Ascending aorta (tissue), 2 donors: ENCODE measurements at regions not wholly inside any gene's neighbourhood (a gene's known extent, or its start where the extent isn't known, plus 50 kb on each side); places are given as distances from the start of the nearest gene placed in this dataset.

ENCODE experiments used
- DNase-seq, 2 donors: peaks; one replicate each; pipeline ENCODE4 v3.0.0-alpha.2; 2019; ENCODE audit warnings: low spot score in 2 of 2
- H3K27ac ChIP-seq, 2 donors: fragments of 200-600 bp; sonication (generic); one replicate each; pipeline ENCODE4 v1.5.1; 2016 to 2017; ENCODE audit warnings: mild to moderate bottlenecking in 1 of 2
- H3K27me3 ChIP-seq: fragments of 200-600 bp; sonication (generic); one replicate; pipeline ENCODE4 v1.5.1; 2017
- H3K36me3 ChIP-seq, 2 donors: fragments of 200-600 bp; sonication (generic); one replicate each; pipeline ENCODE4 v1.5.1; 2016
- H3K4me1 ChIP-seq, 2 donors: fragments of 200-600 bp; sonication (generic); one replicate each; pipeline ENCODE4 v1.5.1; 2016 to 2017; ENCODE audit warnings: mild to moderate bottlenecking in 1 of 2
- H3K4me3 ChIP-seq, 2 donors: fragments of 200-600 bp; sonication (generic); one replicate each; pipeline ENCODE4 v1.5.1; 2016 to 2017; ENCODE audit warnings: mild to moderate bottlenecking in 1 of 2
- H3K9me3 ChIP-seq, 2 donors: fragments of 200-600 bp; sonication (generic); one replicate each; pipeline ENCODE4 v1.5.1; 2016
- intact Hi-C: fragments of 100-400 bp; cut with DNase I; formaldehyde crosslinking; loops from one replicate; pipeline ENCODE4 v1.15.1; 2023
- TF ChIP-seq, protein P1 (sequence below), 3 experiments: fragments of 200-600 bp in 2 of 3; fragments of 450-650 bp in 1 of 3; sonication (generic) in 2 of 3; IDR thresholded peaks; one replicate each; pipeline ENCODE4 v1.5.1; 2016 to 2019; ENCODE audit warnings: antibody characterized with exemption in 3 of 3, mild to moderate bottlenecking in 1 of 3, moderate library complexity in 1 of 3

DNA sequence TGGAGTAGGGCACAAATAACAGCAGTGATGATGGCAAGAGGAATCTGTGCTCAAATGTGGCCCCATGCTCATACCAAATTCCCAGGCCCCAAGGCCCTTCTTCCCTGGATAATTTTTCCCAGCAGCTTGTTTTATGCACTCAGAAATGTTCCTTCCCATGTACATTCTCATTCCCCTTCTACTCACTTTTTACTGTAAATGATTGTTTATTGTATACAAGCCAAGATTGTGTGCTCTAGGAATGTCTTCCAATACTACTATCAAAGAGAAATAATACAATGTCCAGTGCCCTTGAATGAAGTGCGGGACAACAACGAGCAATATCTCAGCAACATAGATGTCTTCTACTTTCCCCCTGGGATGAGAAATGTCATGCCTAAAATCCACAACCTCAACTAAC, 201.6 kb downstream of the ICOS start:
- no peak for DNase-seq
- Histone ChIP-seq H3K27me3 (no peaks in the 10 kb centered on the region), H3K36me3 (no peaks in the 10 kb centered on the region), H3K9me3 (no peaks in the 10 kb centered on the region), H3K4me1 (no peaks in the 10 kb centered on the region), H3K4me3 (no peak overlapping the region), H3K27ac (no peak overlapping the region)
- TF ChIP-seq, protein P1, sequence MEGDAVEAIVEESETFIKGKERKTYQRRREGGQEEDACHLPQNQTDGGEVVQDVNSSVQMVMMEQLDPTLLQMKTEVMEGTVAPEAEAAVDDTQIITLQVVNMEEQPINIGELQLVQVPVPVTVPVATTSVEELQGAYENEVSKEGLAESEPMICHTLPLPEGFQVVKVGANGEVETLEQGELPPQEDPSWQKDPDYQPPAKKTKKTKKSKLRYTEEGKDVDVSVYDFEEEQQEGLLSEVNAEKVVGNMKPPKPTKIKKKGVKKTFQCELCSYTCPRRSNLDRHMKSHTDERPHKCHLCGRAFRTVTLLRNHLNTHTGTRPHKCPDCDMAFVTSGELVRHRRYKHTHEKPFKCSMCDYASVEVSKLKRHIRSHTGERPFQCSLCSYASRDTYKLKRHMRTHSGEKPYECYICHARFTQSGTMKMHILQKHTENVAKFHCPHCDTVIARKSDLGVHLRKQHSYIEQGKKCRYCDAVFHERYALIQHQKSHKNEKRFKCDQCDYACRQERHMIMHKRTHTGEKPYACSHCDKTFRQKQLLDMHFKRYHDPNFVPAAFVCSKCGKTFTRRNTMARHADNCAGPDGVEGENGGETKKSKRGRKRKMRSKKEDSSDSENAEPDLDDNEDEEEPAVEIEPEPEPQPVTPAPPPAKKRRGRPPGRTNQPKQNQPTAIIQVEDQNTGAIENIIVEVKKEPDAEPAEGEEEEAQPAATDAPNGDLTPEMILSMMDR (IDR thresholded peaks at IDR 0.05), result no peak
- intact Hi-C loops, result no loop called here

DNA sequence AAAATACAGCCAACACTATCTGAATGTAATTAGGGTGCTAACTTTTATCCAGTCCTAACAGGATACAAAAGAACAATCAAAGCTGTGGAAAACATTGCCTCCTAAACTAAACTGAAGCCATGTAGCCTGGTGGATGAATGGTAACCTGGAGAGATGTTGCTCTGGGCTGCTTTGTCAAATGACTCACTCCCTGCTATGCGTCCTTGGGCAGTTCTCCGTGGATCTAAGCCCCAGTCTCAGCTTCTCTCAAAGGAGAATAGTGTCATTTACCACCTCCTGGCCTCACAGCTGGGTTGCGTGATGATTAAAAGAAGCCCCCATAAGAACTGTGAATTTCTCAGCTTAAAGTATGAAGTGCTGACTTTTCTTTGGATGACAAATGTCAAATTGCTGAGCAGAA, 203.7 kb downstream of the ICOS start:
- no peak for DNase-seq
- no peaks in the 10 kb centered on the region for H3K36me3 ChIP-seq
- no peaks in the 10 kb centered on the region for H3K9me3 ChIP-seq
- no peak overlapping the region for H3K27ac ChIP-seq
- no peaks in the 10 kb centered on the region for H3K4me1 ChIP-seq
- TF ChIP-seq, protein P1 (IDR thresholded peaks at IDR 0.05), result no peak
- H3K4me3 ChIP-seq, result no peak overlapping the region
- intact Hi-C loops, result loop anchor here (5.0 to 10.0 kb wide), 3 partner anchors 125 to 1805 kb away; no protein-coding TSS in a partner anchor
- H3K27me3 ChIP-seq, result no peaks in the 10 kb centered on the region

- H3K36me3 ChIP-seq, result no peaks in the 10 kb centered on the region
- no peak for DNase-seq
- H3K4me1 ChIP-seq, result no peaks in the 10 kb centered on the region
- no peaks in the 10 kb centered on the region for H3K9me3 ChIP-seq
- no peaks in the 10 kb centered on the region for H3K27me3 ChIP-seq
- H3K27ac ChIP-seq, result no peak overlapping the region
- intact Hi-C loops, result loop anchor here (2.0 to 10.0 kb wide), 5 partner anchors 119 to 1801 kb away; no protein-coding TSS in a partner anchor
- no peak overlapping the region for H3K4me3 ChIP-seq
- TF ChIP-seq, protein P1 (IDR thresholded peaks at IDR 0.05), result no peak
Measured at GRCh38 chr2:204143216-204144014, 206.9 kb downstream of the ICOS start.

DNA sequence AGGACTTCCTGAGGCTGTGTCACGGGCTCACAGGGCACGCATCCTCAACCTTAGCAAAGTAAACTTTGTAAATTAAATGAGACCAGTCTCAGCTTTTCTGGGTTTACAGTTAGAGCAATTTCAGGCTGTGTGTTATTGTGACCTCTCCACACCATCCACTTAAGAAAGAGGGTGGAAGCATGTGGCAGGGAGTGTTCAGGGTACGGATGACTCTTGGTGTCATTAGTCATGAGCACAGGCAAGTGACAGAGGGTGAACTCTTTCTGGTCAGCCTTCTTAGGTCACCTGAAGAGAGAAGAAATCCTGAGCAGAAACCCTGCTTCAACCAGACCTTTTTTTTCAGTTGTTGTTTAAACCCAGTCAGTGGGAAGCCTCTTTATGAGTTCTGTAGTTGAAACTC, 207.9 kb downstream of the ICOS start:
- DNase-seq, result no peak
- Histone ChIP-seq H3K27ac (no peak overlapping the region), H3K4me3 (no peak overlapping the region), H3K9me3 (no peaks in the 10 kb centered on the region), H3K27me3 (no peaks in the 10 kb centered on the region), H3K36me3 (no peaks in the 10 kb centered on the region), H3K4me1 (no peaks in the 10 kb centered on the region)
- intact Hi-C loops, result loop anchor here (2.0 to 10.0 kb wide), 5 partner anchors 120 to 1800 kb away; no protein-coding TSS in a partner anchor
- TF ChIP-seq, protein P1 (IDR thresholded peaks at IDR 0.05), result no peak

DNA sequence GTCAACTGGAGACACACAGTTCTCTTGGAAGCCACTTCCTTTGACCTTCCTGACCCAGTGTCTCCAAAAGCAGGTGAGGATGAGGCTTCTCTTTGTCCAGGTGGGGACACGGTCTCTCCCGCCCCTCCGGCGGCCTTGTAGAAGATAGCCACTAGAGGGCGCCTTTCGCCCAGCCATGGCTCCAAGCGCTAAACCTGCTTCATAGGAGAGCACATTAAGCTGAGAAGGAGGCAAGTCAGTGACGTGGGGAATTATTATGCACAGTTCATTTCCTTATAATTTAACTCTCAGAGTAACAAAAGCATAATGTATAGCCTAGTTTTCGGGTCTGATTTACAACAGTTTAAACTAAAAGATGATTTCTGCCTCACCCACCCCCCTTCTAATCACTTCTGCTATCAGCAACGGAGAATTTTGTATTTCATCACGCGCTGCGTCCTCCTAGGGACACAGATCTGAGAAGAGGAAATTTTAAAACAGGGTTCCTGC, 208.7 kb downstream of the ICOS start:
- Histone ChIP-seq H3K9me3 (no peaks in the 10 kb centered on the region), H3K27ac (peak overlapping the region; percentile 13 to 42), H3K36me3 (no peaks in the 10 kb centered on the region), H3K27me3 (no peaks in the 10 kb centered on the region), H3K4me3 (peak overlapping the region; percentile 34 to 59), H3K4me1 (no peaks in the 10 kb centered on the region)
- intact Hi-C loops, result loop anchor here (2.0 to 10.0 kb wide), 6 partner anchors 119 to 1799 kb away; no protein-coding TSS in a partner anchor
- DNase-seq, result peak in 1 of 2 donors; percentile 83
- TF ChIP-seq, protein P1 (IDR thresholded peaks at IDR 0.05), result peak; percentile 68 to 95 (median 95)
